ENCODE measurements at regions not wholly inside any gene's neighbourhood (a gene's known extent, or its start where the extent isn't known, plus 50 kb on each side); places are given as distances from the start of the nearest gene placed in this dataset.
"Not testable (repeated sequence)": the region's sequence is repeated elsewhere in the genome, so short reads cannot be mapped to it uniquely, and the experiment has no call there.

GRCh38 chr1:102498929-102499328, 502.2 kb upstream of the OLFM3 start:
- DNase-seq: no peak

DNA sequence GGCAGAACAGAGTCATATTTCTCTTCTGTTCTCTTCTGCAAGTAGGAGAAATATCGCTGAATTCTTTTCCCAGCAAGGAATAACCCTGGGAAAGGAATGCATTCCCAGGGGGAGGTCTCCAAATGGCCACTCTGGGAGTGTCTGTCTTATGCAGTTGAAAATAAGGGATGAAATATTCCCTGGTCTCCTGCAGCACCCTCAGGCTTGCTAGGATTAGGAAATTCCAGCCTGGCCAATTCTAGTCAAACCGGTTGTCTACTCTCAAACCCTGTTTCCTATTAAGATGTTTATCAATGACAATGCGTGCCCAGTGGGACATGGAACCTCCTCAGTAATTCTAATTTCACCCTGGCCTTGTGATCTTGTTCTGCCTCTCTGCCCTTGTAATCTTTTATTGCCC, 501.1 kb upstream of the OLFM3 start:
- DNase-seq: not testable (repeated sequence)

GRCh38 chr1:102472520-102472919, 475.8 kb upstream of the OLFM3 start:
- no peak for DNase-seq

DNA sequence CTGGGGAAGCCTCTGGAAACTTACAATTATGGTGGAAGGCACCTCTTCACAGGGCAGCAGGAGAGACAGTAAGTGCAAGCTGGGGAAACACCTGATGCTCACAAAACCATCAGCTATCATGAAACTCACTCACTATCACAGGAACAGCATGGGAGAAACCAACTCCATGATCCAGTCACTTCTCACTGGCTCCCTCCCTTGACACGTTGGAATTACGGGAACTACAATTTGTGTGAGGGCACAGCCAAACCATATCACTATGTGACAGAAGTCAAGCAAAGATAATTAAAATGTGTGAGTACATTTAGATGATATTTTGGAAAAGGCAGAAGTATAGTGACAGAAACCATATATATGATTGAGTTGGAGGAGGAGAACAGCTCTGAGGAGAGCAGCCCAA, 474.0 kb upstream of the OLFM3 start:
- no peak for DNase-seq

DNA sequence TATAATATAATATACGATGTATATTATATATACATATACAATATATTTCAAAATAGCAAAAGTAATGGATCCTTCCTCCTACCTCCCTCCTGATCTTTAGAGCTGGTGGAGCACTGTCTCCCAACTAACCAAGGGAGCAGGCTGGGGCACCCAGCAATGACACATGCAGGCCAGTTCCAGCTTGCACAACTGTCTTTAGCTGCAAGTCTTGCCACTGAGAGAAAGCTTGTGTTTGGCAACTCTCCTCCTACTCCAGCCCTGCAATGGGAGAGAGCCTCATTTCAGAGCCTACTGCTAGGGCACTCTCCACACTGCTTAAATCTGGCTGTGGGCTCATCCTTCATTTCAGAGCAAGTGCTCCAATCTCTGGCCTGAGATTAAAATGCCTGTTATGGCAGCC, 469.8 kb upstream of the OLFM3 start:
- no peak for DNase-seq

GRCh38 chr1:102463328-102463727, 466.6 kb upstream of the OLFM3 start:
- no peak for DNase-seq

DNA sequence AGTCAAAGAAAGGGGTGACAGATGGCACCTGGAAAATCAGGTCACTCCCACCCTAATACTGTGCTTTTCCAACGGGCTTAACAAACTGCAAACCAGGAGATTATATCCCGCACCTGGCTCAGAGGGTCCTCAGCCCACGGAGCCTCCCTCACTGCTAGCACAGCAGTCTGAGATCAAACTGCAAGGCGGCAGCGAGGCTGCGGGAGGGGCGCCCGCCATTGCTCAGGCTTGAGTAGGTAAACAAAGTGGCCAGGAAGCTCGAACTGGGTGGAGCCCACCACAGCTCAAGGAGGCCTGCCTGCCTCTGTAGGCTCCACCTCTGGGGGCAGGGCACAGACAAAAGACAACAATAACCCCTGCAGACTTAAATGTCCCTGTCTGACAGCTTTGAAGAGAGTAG, 445.6 kb upstream of the OLFM3 start:
- DNase-seq: not testable (repeated sequence)

DNA sequence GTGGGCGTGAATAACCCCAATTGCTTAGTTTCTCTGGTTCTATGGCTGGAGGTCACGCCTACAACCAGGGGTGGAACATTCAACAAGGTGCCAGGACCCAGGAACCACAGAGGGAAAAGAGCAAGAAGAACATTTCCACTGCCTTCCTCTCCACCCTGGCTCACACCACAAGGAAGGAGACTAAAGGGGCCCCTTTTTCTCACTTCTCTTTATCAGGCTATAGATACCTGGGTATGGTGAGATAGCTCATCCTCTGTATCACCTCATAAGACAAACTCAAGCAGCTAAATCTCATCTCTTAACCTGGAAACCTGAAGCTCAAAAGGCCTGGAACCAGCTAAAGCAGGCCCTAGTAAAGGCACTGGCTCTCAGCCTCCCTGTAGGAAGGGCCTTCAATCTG, 438.8 kb upstream of the OLFM3 start:
- DNase-seq: no peak

DNA sequence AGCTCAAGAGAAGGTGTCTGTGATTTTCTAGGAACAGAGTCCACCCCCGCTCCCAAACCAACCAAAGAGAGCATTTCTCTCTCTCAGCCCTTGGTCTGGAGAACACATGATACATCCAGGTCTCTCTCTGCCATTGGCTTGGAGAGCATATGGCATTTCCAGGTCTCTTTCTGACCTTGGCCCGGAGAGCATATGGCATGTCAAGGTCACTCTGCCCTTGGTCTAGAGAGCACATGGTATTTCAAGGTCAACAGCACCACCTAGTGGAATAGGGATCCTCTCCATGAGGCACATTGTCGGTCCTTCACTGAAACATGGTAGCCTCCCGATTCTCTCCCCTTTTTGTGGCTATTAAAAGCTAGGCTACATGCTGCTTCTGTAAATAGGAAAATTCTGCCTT, 437.7 kb upstream of the OLFM3 start:
- DNase-seq: peak; percentile 31

DNA sequence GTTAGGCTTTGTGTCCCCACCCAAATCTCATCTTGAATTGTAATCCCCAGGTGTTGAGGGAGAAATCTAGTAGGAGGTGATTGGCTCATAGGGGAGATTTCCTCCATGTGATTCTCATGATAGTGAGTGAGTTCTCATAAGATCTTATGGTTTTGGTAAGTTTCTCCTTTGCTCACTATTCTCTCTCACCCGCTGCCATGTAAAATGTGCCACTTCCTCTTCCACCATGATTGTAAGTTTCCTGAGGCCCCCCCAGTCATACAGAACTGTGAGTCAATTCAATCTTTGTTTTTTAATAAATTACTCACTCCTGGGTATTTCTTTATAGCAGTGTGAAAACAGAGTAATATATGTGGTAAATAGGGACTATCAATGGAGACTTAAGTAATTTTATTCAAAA, 434.5 kb upstream of the OLFM3 start:
- no peak for DNase-seq

DNA sequence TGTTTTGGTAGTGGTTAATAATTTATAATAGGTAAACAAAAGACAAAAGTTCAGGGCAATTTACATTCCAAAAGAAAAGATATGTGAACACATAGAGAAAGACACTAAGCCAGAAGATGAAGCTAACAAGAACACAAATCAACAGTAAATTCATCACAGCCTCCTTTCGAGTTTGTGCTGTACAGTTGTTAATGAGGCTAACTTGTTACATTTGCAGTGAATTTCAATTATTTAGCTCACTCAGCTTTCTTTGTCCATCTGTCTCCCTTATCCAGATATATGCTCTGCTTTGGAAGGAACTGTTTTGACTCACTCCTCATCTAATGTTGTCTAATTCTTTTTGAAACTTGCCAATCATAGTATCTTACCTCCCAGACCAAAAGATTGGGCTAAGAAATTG, 423.3 kb upstream of the OLFM3 start:
- DNase-seq: no peak
